ENCODE measurements at regions not wholly inside any gene's neighbourhood (a gene's known extent, or its start where the extent isn't known, plus 50 kb on each side); places are given as distances from the start of the nearest gene placed in this dataset.
"Not testable (repeated sequence)": the region's sequence is repeated elsewhere in the genome, so short reads cannot be mapped to it uniquely, and the experiment has no call there.

DNA sequence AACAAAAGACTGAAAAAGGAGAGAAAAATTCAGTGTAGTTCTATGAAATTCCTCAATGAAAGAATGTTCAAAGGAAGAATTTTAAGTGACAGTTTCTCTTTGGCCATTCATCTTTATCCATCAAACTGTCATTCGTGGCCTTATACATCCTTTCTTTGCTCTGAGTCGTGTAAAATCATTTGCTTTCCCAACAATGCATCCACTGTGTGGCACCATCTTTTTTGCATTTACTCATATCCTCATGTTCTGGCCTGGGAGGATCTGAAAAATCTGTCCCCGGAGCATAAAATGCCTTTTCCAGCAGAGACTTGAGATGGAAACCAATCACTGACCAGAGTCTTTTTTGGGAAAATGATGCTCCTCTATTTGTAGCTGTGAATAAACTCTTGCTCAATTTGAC is 240.3 kb upstream of the ETAA1 start:
- Histone ChIP-seq H3K36me3 (ENCODE audit: control insufficient read depth, insufficient read depth, low read length) (no peaks in the 10 kb centered on the region), H3K27me3 (ENCODE audit: control insufficient read depth, insufficient read depth, low read length) (no peaks in the 10 kb centered on the region), H3K4me3 (ENCODE audit: low read depth, low read length) (no peak overlapping the region), H3K9ac (ENCODE audit: low read depth, low read length) (no peak overlapping the region), H3K9me3 (ENCODE audit: control insufficient read depth, insufficient read depth, low read length) (no peaks in the 10 kb centered on the region), H3K27ac (ENCODE audit: low read depth, low read length) (no peak overlapping the region), H3K4me1 (ENCODE audit: control insufficient read depth, insufficient read depth, low read length) (no peaks in the 10 kb centered on the region)

DNA sequence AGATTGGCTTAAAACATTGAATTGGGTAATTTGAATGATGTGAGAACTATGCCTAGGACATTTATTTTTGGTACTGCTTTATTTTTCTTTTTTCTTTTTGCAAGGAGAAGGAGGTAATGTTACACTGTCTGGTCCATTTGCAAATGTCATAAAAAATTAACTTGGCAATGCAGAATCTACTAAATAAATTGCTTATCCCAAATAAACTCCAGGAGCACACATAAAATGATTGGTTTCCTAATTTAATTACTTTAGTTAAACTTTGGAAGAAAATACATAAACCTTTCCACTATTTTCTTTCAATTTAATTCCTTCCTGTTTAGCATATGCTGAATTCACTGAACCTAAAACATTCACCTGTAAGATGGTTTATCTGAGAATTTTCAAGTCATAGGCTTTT is 238.4 kb upstream of the ETAA1 start:
- Histone ChIP-seq H3K36me3 (ENCODE audit: control insufficient read depth, insufficient read depth, low read length) (no peaks in the 10 kb centered on the region), H3K27me3 (ENCODE audit: control insufficient read depth, insufficient read depth, low read length) (no peaks in the 10 kb centered on the region), H3K4me1 (ENCODE audit: control insufficient read depth, insufficient read depth, low read length) (no peaks in the 10 kb centered on the region), H3K9me3 (ENCODE audit: control insufficient read depth, insufficient read depth, low read length) (no peaks in the 10 kb centered on the region), H3K9ac (ENCODE audit: low read depth, low read length) (no peak overlapping the region), H3K27ac (ENCODE audit: low read depth, low read length) (no peak overlapping the region), H3K4me3 (ENCODE audit: low read depth, low read length) (no peak overlapping the region)

DNA sequence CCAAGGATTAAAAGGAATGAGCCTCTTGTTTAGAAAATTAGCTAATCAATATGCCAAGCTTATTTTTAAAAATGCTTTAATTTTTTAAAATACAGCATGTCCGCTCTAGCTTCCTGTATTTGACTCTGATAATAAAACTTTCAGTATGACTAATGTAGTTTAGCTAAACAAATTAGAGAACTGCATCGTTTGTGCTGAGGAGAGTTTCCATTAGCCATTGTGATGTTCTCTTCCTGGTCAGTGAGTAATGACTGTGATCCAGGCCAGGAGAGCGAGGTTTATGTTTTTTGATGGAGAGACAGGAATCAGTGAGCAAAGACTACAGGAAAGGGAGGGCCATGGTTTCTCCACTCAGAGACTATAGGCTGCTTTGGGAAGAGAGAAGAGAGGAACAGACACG is 237.2 kb upstream of the ETAA1 start:
- Histone ChIP-seq H3K9ac (ENCODE audit: low read depth, low read length) (no peak overlapping the region), H3K36me3 (ENCODE audit: control insufficient read depth, insufficient read depth, low read length) (no peaks in the 10 kb centered on the region), H3K27ac (ENCODE audit: low read depth, low read length) (no peak overlapping the region), H3K4me1 (ENCODE audit: control insufficient read depth, insufficient read depth, low read length) (no peaks in the 10 kb centered on the region), H3K4me3 (ENCODE audit: low read depth, low read length) (no peak overlapping the region), H3K27me3 (ENCODE audit: control insufficient read depth, insufficient read depth, low read length) (no peaks in the 10 kb centered on the region), H3K9me3 (ENCODE audit: control insufficient read depth, insufficient read depth, low read length) (no peaks in the 10 kb centered on the region)

- Histone ChIP-seq H3K4me1 (ENCODE audit: control insufficient read depth, insufficient read depth, low read length) (no peaks in the 10 kb centered on the region), H3K27me3 (ENCODE audit: control insufficient read depth, insufficient read depth, low read length) (no peaks in the 10 kb centered on the region), H3K36me3 (ENCODE audit: control insufficient read depth, insufficient read depth, low read length) (no peaks in the 10 kb centered on the region), H3K4me3 (ENCODE audit: low read depth, low read length) (no peak overlapping the region), H3K9me3 (ENCODE audit: control insufficient read depth, insufficient read depth, low read length) (no peaks in the 10 kb centered on the region), H3K27ac (ENCODE audit: low read depth, low read length) (no peak overlapping the region), H3K9ac (ENCODE audit: low read depth, low read length) (no peak overlapping the region)
Observed at GRCh38 chr2:67164771-67165522, 232.2 kb upstream of the ETAA1 start.

- H3K9me3 ChIP-seq (ENCODE audit: control insufficient read depth, insufficient read depth, low read length), result no peaks in the 10 kb centered on the region
- no peaks in the 10 kb centered on the region for H3K4me1 ChIP-seq (ENCODE audit: control insufficient read depth, insufficient read depth, low read length)
- no peaks in the 10 kb centered on the region for H3K27me3 ChIP-seq (ENCODE audit: control insufficient read depth, insufficient read depth, low read length)
- no peak overlapping the region for H3K4me3 ChIP-seq (ENCODE audit: low read depth, low read length)
- H3K9ac ChIP-seq (ENCODE audit: low read depth, low read length), result no peak overlapping the region
- H3K36me3 ChIP-seq (ENCODE audit: control insufficient read depth, insufficient read depth, low read length), result no peaks in the 10 kb centered on the region
- no peak overlapping the region for H3K27ac ChIP-seq (ENCODE audit: low read depth, low read length)
Observed at GRCh38 chr2:67165523-67165990, 231.6 kb upstream of the ETAA1 start.

DNA sequence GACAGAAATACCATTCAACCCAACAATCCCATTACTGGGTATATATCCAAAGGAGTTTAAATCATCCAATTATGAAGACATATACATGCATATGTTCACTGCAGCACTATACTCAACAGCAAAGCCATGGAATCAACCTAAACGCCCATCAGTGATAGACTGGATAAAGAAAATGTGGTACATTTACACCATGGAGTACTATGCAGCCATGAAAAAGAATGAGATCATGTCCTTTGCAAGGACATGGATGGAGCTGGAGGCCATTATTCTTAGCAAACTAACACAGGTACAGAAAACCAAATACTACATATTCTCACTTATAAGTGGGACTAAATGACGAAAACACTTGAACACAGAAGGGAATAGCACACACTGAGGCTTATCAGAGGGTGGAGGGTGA is 230.6 kb upstream of the ETAA1 start:
- not testable (repeated sequence) for H3K36me3 ChIP-seq (ENCODE audit: control insufficient read depth, insufficient read depth, low read length)

GRCh38 chr2:67169417-67170140 is 227.6 kb upstream of the ETAA1 start:
- Histone ChIP-seq H3K4me1 (ENCODE audit: control insufficient read depth, insufficient read depth, low read length) (no peaks in the 10 kb centered on the region), H3K36me3 (ENCODE audit: control insufficient read depth, insufficient read depth, low read length) (no peaks in the 10 kb centered on the region), H3K9ac (ENCODE audit: low read depth, low read length) (no peak overlapping the region), H3K27me3 (ENCODE audit: control insufficient read depth, insufficient read depth, low read length) (no peaks in the 10 kb centered on the region), H3K27ac (ENCODE audit: low read depth, low read length) (no peak overlapping the region), H3K4me3 (ENCODE audit: low read depth, low read length) (no peak overlapping the region), H3K9me3 (ENCODE audit: control insufficient read depth, insufficient read depth, low read length) (no peaks in the 10 kb centered on the region)

More for the DNA sequence above, 230.6 kb upstream of the ETAA1 start:
- not testable (repeated sequence) for H3K4me3 ChIP-seq (ENCODE audit: low read depth, low read length); H3K9ac ChIP-seq (ENCODE audit: low read depth, low read length); H3K27ac ChIP-seq (ENCODE audit: low read depth, low read length); H3K4me1 ChIP-seq (ENCODE audit: control insufficient read depth, insufficient read depth, low read length); H3K27me3 ChIP-seq (ENCODE audit: control insufficient read depth, insufficient read depth, low read length); H3K9me3 ChIP-seq (ENCODE audit: control insufficient read depth, insufficient read depth, low read length)

GRCh38 chr2:67179526-67179925 is 217.6 kb upstream of the ETAA1 start:
- H3K9ac ChIP-seq (ENCODE audit: low read depth, low read length), result no peak overlapping the region
- no peaks in the 10 kb centered on the region for H3K9me3 ChIP-seq (ENCODE audit: control insufficient read depth, insufficient read depth, low read length)
- no peak overlapping the region for H3K4me3 ChIP-seq (ENCODE audit: low read depth, low read length)
- H3K36me3 ChIP-seq (ENCODE audit: control insufficient read depth, insufficient read depth, low read length), result no peaks in the 10 kb centered on the region
- no peaks in the 10 kb centered on the region for H3K27me3 ChIP-seq (ENCODE audit: control insufficient read depth, insufficient read depth, low read length)
- no peaks in the 10 kb centered on the region for H3K4me1 ChIP-seq (ENCODE audit: control insufficient read depth, insufficient read depth, low read length)
- no peak overlapping the region for H3K27ac ChIP-seq (ENCODE audit: low read depth, low read length)

DNA sequence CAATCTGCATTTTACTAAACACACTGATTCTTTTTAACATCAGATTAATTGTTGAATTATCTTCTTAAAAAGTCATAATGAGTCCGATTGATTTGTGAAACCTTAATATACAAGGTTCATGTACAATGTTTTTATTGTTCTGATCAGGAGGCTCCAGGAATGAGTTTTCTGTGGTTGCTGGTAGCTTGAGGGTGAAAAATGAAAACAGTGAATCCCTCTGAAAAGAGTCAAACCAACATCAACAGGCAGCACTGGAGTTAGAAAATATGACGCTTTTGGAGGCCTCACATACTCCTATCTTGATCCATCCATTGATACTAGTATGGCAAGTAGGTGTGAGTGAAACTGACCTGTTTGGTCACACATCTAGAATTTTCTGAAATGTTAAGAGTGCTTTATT is 216.3 kb upstream of the ETAA1 start:
- Histone ChIP-seq H3K4me1 (ENCODE audit: control insufficient read depth, insufficient read depth, low read length) (no peaks in the 10 kb centered on the region), H3K36me3 (ENCODE audit: control insufficient read depth, insufficient read depth, low read length) (no peaks in the 10 kb centered on the region), H3K27me3 (ENCODE audit: control insufficient read depth, insufficient read depth, low read length) (no peaks in the 10 kb centered on the region), H3K9ac (ENCODE audit: low read depth, low read length) (no peak overlapping the region), H3K9me3 (ENCODE audit: control insufficient read depth, insufficient read depth, low read length) (no peaks in the 10 kb centered on the region), H3K4me3 (ENCODE audit: low read depth, low read length) (no peak overlapping the region), H3K27ac (ENCODE audit: low read depth, low read length) (no peak overlapping the region)

DNA sequence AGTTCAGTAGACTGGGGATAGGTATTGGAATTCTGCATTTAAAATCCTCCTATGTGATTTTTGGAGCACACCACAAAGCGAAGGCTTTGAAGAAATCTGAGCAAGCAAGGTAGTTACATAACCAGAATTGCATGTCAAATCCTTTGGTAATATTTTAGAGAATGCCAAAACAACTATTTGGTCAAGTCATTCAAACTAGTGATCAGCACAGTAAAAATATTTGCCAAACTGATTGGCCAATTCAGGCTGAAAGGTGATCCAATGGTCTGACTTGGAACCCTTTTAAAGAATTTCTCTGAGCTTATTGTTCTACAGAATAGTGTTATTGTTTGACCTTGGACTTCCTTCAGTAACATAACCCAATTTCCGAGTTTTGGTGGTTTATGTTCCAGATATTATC is 214.2 kb upstream of the ETAA1 start:
- no peaks in the 10 kb centered on the region for H3K4me1 ChIP-seq (ENCODE audit: control insufficient read depth, insufficient read depth, low read length)

DNA sequence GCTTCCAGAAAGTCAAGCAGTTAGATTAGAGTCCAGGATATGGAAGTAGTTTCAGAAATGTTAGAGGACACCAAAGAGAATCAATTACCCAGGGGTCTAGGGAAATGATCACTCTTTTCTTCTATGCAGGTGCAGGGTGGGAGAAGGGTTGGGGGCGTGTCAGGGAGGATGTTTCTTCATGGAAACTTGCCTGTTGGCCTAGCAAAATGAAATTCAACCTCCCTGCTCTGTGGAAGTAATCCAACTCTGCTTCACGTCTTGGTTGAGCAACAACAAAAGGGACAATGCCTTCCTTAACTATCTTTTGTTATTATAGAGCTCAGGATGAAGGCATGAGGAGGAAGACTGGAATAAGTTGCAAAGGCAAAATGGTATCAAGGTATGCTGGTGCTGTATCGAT is 210.8 kb upstream of the ETAA1 start:
- Histone ChIP-seq H3K4me1 (ENCODE audit: control insufficient read depth, insufficient read depth, low read length) (no peaks in the 10 kb centered on the region), H3K27ac (ENCODE audit: low read depth, low read length) (no peak overlapping the region), H3K27me3 (ENCODE audit: control insufficient read depth, insufficient read depth, low read length) (no peaks in the 10 kb centered on the region), H3K9me3 (ENCODE audit: control insufficient read depth, insufficient read depth, low read length) (no peaks in the 10 kb centered on the region), H3K9ac (ENCODE audit: low read depth, low read length) (no peak overlapping the region), H3K36me3 (ENCODE audit: control insufficient read depth, insufficient read depth, low read length) (no peaks in the 10 kb centered on the region), H3K4me3 (ENCODE audit: low read depth, low read length) (no peak overlapping the region)

More for the DNA sequence above, 214.2 kb upstream of the ETAA1 start:
- H3K4me3 ChIP-seq (ENCODE audit: low read depth, low read length), result no peak overlapping the region
- H3K27me3 ChIP-seq (ENCODE audit: control insufficient read depth, insufficient read depth, low read length), result no peaks in the 10 kb centered on the region
- no peaks in the 10 kb centered on the region for H3K9me3 ChIP-seq (ENCODE audit: control insufficient read depth, insufficient read depth, low read length)
- no peak overlapping the region for H3K9ac ChIP-seq (ENCODE audit: low read depth, low read length)
- H3K27ac ChIP-seq (ENCODE audit: low read depth, low read length), result no peak overlapping the region
- no peaks in the 10 kb centered on the region for H3K36me3 ChIP-seq (ENCODE audit: control insufficient read depth, insufficient read depth, low read length)

Data from HUES48 (cell line).